Iris pigment epithelial cell (primary cell): ENCODE measurements at regions not wholly inside any gene's neighbourhood (a gene's known extent, or its start where the extent isn't known, plus 50 kb on each side); places are given as distances from the start of the nearest gene placed in this dataset.
A peak's percentile ranks its signal among the peaks of the same experiment; 100 is the strongest.
"Not testable (repeated sequence)": the region's sequence is repeated elsewhere in the genome, so short reads cannot be mapped to it uniquely, and the experiment has no call there.

Experiments
- DNase-seq: peaks from one replicate; pipeline ENCODE4 v3.0.0-alpha.2; 2011; ENCODE audit warnings: low read depth

GRCh38 chr1:121573881-121574504, 389.2 kb downstream of the SRGAP2C start:
- peak; percentile 39 for DNase-seq

GRCh38 chr1:121574505-121574899, 389.7 kb downstream of the SRGAP2C start:
- DNase-seq: not testable (repeated sequence)

GRCh38 chr1:121582898-121583297, 398.1 kb downstream of the SRGAP2C start:
- not testable (repeated sequence) for DNase-seq

GRCh38 chr1:121586369-121587229, 401.8 kb downstream of the SRGAP2C start:
- no peak for DNase-seq

GRCh38 chr1:121587230-121587569, 402.4 kb downstream of the SRGAP2C start:
- DNase-seq: no peak

- peak; percentile 2 for DNase-seq
These were observed 403.0 kb downstream of the SRGAP2C start for GRCh38 chr1:121587777-121588176.

GRCh38 chr1:121594096-121594495, 409.3 kb downstream of the SRGAP2C start:
- DNase-seq: no peak

- DNase-seq: no peak
These were observed 410.3 kb downstream of the SRGAP2C start for GRCh38 chr1:121595089-121595488.

GRCh38 chr1:121604843-121605444, 420.2 kb downstream of the SRGAP2C start:
- not testable (repeated sequence) for DNase-seq

- not testable (repeated sequence) for DNase-seq
These were observed 422.7 kb downstream of the SRGAP2C start for GRCh38 chr1:121607499-121607898.
